ENCODE measurements at regions not wholly inside any gene's neighbourhood (a gene's known extent, or its start where the extent isn't known, plus 50 kb on each side); places are given as distances from the start of the nearest gene placed in this dataset.
"Not testable (repeated sequence)": the region's sequence is repeated elsewhere in the genome, so short reads cannot be mapped to it uniquely, and the experiment has no call there.

GRCh38 chr15:36175186-36175740, 404.2 kb upstream of the CDIN1 start:
- DNase-seq, result no peak

DNA sequence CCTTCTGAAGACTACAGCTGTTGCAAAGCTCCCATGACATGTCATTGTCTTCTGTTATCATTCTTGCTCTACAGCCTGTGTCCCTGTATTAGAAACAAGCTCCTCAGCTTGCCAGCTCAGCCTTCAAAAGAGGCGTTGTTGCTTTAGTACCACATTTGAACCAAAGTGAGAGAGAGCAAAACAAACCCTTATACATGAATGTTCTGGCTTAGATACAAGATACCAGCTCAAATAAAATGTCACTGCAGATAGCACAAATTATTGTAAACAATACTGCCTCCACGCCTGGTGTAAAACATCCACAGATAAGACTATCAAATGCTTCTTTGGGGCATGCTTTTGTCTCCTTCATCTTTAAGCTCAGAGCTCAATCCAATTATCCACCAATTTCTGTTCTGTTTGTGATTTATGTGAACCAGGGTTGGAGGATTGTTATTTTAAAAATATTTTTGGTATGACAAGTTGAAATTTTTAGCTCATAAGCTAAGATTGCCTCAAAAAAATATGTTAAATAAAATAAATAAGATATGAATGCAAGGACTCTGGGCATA, 403.6 kb upstream of the CDIN1 start:
- no peak for DNase-seq

- DNase-seq, result peak; percentile 67
Observed at GRCh38 chr15:36177590-36178302, 401.7 kb upstream of the CDIN1 start.

- DNase-seq, result peak; percentile 51
Observed at GRCh38 chr15:36178303-36178633, 401.2 kb upstream of the CDIN1 start.

DNA sequence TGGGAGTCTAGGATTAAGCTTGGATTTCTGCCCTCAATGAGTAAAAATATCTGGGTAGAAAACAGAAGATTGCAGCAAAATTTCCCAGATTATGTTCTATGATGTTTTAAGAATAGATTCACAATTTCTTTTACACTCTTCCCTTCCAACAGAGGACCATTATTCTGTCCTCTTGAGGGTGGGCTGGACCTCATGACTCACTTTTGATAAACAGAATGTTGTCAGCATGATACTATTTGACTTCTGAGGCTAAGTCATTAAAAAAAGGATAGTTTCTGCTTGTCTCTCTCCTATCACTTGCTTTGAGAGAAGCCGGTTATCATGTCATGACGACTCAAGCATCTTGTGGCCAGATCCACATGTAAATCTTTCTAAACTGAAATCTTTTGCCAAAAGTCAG, 396.2 kb upstream of the CDIN1 start:
- DNase-seq, result no peak

DNA sequence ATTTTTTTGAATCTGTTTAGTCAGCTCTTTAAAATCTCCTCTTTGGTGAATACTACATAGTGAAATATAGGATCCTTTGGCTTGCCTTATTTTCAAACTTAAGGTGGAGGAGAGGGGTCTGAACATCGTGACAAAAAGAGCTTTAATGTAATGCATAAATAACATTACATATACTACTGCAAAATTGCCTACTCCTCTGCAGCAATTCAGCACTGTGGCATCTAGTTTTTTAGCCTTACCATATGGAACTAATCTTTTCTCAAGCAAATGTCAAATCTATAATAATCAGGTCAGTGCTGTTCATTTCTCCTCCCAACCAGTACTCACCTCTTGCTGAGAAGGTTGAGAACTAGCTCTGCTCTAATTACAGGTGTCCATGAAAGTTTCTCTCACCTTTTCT, 394.0 kb upstream of the CDIN1 start:
- no peak for DNase-seq

DNA sequence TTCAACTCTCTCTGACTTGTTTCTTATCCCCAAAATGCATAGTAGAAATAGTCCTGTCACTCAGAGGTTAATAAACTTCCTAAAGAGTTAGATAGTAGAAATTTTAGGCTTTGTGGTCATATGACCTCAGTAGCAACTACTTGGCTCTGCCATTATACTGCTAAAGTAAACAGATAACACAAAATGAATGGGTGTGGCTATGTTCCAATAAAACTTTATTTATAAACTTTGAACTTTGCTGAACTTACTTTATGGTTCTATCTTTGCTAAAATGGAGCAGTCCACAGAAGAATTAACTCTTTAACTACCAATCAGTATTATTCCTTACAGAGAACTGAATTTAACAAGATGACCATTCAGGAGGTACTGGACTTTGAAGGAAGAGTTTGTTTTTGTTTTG, 393.6 kb upstream of the CDIN1 start:
- DNase-seq, result no peak

GRCh38 chr15:36186376-36186775, 393.1 kb upstream of the CDIN1 start:
- DNase-seq, result no peak

DNA sequence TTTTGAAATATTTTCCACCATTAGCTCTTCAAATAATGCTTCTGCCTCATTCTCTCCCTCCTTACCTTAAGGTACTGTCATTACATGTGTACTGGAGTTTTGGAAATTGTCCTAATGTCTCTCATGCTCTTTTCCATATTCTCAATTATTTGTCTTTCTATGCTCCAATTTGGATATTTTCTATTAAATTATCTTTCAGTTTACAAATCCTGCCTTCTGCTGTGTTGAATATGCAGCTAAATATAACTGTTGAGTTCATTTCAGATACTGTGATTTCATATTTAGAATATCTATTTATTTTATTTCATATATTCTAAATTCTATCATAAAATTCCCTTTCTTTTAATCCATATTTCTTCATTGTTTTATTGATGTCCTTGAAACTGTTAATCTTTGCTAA, 388.0 kb upstream of the CDIN1 start:
- DNase-seq, result no peak

- not testable (repeated sequence) for DNase-seq
Observed at GRCh38 chr15:36195361-36196007, 383.9 kb upstream of the CDIN1 start.

GRCh38 chr15:36208868-36209582, 370.4 kb upstream of the CDIN1 start:
- no peak for DNase-seq

DNA sequence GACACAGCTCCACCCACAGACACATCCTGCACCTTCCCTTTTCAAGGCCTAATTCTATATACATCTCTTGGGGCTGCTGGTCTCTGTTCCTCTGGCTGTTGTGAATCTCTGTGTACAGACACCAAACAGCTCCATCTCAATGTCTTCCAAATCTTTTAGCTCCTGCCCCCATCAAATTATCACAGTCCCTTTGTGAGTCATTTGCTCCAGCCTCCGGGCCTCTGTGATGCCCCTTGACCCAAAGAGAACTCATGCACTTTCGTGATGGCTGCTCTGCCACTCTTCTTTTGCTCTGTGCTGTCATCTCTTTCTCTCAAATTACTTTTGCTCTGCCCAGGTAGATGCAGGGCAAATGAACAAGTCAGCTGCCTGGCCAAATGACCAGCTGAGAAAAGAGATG, 369.0 kb upstream of the CDIN1 start:
- DNase-seq, result no peak

GRCh38 chr15:36218322-36218721, 361.1 kb upstream of the CDIN1 start:
- no peak for DNase-seq

GRCh38 chr15:36218991-36219390, 360.4 kb upstream of the CDIN1 start:
- DNase-seq, result no peak

GRCh38 chr15:36221992-36222391, 357.4 kb upstream of the CDIN1 start:
- DNase-seq, result no peak

DNA sequence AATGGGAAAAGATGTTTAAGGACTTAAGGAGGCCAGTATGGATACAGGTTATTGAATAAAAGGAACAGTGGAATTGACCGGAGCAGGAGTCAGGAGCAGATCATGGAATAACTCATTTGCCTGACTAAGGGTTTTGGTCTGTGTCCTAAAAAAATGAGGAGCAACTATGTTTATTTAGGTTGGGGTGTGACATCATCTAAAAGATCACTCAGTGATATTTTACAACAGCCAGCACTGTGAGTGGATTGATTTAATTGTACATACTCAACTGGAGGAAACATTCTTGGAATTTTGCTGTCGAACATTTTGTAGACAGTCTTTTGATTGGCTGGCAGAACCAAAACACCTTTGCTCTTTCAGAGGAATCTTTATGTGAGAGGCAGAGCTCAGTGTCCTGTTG, 348.6 kb upstream of the CDIN1 start:
- no peak for DNase-seq

GRCh38 chr15:36232491-36232890, 346.9 kb upstream of the CDIN1 start:
- DNase-seq, result no peak

DNA sequence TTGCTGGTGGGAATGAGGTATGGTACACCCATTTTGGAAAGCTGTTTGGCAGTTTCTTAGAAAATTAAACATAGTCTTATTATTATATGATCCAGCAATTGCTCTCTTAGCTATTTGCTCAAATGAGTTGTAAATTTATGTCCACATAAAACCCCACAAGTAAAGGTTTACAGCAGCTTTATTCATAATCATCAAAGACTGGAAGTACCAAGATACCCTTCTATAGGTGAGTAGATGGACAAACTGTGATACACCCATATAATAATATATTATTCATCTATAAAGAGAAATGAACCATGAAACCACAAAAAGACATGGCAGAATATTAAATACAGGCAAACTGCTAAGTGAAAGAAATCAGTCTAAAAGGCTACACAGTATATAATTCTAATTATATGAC, 344.7 kb upstream of the CDIN1 start:
- DNase-seq, result no peak

- DNase-seq, result no peak
Observed at GRCh38 chr15:36235173-36235572, 344.3 kb upstream of the CDIN1 start.

DNA sequence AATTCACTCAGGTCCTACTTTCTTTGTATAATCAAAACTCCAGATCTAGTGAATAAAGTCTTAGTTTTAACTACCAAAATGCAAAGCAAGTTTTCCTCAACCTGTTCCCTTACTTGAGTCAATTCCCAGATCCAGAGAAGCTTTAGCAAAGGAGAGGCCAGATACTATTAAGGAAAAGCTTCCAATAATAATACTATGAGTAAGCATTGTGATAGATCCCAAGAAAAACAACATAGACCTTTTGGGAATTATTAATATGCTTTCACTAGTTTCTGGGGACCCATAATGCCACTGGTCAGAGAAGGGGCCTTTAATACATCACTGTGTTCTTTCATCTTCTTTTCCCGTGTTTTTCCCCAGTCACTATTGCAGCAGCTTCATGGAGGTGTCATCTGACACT, 339.9 kb upstream of the CDIN1 start:
- DNase-seq, result no peak

- DNase-seq, result no peak
Observed at GRCh38 chr15:36251450-36251849, 328.0 kb upstream of the CDIN1 start.

DNA sequence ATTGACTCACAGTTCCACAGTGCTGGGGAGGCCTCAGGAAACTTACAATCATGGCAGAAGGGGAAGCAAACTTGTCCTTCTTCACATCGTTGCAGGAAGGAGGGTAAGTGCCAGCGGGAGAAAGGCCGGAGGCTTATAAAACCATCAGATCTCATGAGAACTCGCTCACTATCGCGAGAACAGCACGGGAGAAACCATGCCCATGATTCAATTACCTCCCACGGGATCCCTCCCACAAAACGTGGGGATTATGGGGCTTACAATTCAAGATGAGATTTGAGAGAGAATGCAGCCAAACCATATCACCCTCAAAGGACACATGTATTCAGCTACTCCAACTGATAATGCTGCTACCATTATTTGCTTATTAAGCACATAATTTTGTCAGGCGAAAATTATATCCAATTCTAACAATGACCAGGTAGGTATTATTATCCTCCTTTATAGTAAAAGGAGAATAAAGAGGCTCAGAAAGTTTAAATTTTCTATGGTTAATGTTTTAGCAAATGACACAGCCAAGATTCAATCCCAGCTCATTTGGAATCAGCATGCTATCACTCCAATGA, 327.2 kb upstream of the CDIN1 start:
- DNase-seq, result no peak

Measured in muscle of arm (tissue), 1 donor.